Activated CD4-positive, alpha-beta T cell treated with anti-CD3 and anti-CD28 coated beads for 36 hours (primary cell): ENCODE measurements at regions not wholly inside any gene's neighbourhood (a gene's known extent, or its start where the extent isn't known, plus 50 kb on each side); places are given as distances from the start of the nearest gene placed in this dataset.
A peak's percentile ranks its signal among the peaks of the same experiment; 100 is the strongest.
"Not testable (repeated sequence)": the region's sequence is repeated elsewhere in the genome, so short reads cannot be mapped to it uniquely, and the experiment has no call there.

Source experiments
- ATAC-seq: fragments of 200-7000 bp; cut with Tn5 transposase; one replicate; pipeline ENCODE4 v1.10.0; 2021; ENCODE audit warnings: mild to moderate bottlenecking, moderate library complexity
- CTCF ChIA-PET: fragments of 350-600 bp; sonication (Branson Sonifier 250); formaldehyde crosslinking; loops from one replicate; lab custom pipeline; 2021; ENCODE audit warnings: antibody characterized with exemption; lab: Charles Lee
- POLR2A ChIA-PET: fragments of 350-600 bp; sonication (Branson Sonifier 250); formaldehyde crosslinking; loops from one replicate; lab custom pipeline; 2021; ENCODE audit warnings: antibody characterized with exemption, inconsistent platforms; lab: Charles Lee
- DNase-seq: peaks from one replicate; pipeline ENCODE4 v3.0.0-alpha.2; 2020
- H3K27ac Mint-ChIP-seq: one replicate; pipeline ENCODE4 v1.8.0; 2021; ENCODE audit warnings: mixed read lengths
- H3K27me3 Mint-ChIP-seq: one replicate; pipeline ENCODE4 v1.8.0; 2021; ENCODE audit warnings: mixed read lengths
- H3K36me3 Mint-ChIP-seq: one replicate; pipeline ENCODE4 v1.8.0; 2021; ENCODE audit warnings: low read depth, mixed read lengths
- H3K4me1 Mint-ChIP-seq: one replicate; pipeline ENCODE4 v1.8.0; 2021; ENCODE audit warnings: mixed read lengths
- H3K4me3 Mint-ChIP-seq: one replicate; pipeline ENCODE4 v1.8.0; 2021; ENCODE audit warnings: mild to moderate bottlenecking, moderate library complexity, mixed read lengths
- H3K9me3 Mint-ChIP-seq: one replicate; pipeline ENCODE4 v1.8.0; 2021; ENCODE audit warnings: low read depth, mixed read lengths
- intact Hi-C, 2 experiments: fragments of 100-400 bp; cut with DNase I in 1 of 2; cut with micrococcal nuclease in 1 of 2; formaldehyde crosslinking; loops; one replicate each; pipeline versions ENCODE4 v1.14.2 to v1.15.1; 2022 to 2024; cut with DNase I, micrococcal nuclease

- intact Hi-C loops = no loop called here
- DNase-seq (peak; percentile 6), ATAC-seq (no peak)
- CTCF ChIA-PET = no interaction called here
- Mint-ChIP-seq H3K4me1 (peaks cover 6% of the 10 kb centered on the region), H3K36me3 (no peaks in the 10 kb centered on the region), H3K4me3 (no peak overlapping the region), H3K27me3 (peaks cover 22% of the 10 kb centered on the region), H3K27ac (no peak overlapping the region), H3K9me3 (no peaks in the 10 kb centered on the region)
- POLR2A ChIA-PET = no interaction called here
These were observed 77.2 kb upstream of the PABPC3 start for GRCh38 chr13:25018729-25019115.

GRCh38 chr13:25019741-25020140, 76.2 kb upstream of the PABPC3 start:
- H3K27ac Mint-ChIP-seq, H3K4me1 Mint-ChIP-seq, ATAC-seq, DNase-seq, CTCF ChIA-PET, intact Hi-C loops, POLR2A ChIA-PET, H3K4me3 Mint-ChIP-seq, H3K36me3 Mint-ChIP-seq, H3K9me3 Mint-ChIP-seq: not testable (repeated sequence)
- H3K27me3 Mint-ChIP-seq = peaks cover 22% of the 10 kb centered on the region

GRCh38 chr13:25024175-25024574, 71.8 kb upstream of the PABPC3 start:
- DNase-seq = no peak
- POLR2A ChIA-PET = no interaction called here
- CTCF ChIA-PET = interaction anchor here (1.1 kb wide), 1 partner anchor 67 kb away, joined by 4 read pairs; no protein-coding TSS in a partner anchor
- ATAC-seq = no peak
- Mint-ChIP-seq H3K27ac (no peak overlapping the region), H3K36me3 (no peaks in the 10 kb centered on the region), H3K27me3 (peaks cover 22% of the 10 kb centered on the region), H3K9me3 (no peaks in the 10 kb centered on the region), H3K4me3 (no peak overlapping the region), H3K4me1 (no peaks in the 10 kb centered on the region)
- intact Hi-C loops = no loop called here

GRCh38 chr13:25032160-25032559, 63.8 kb upstream of the PABPC3 start:
- intact Hi-C loops = no loop called here
- Mint-ChIP-seq H3K4me3 (no peak overlapping the region), H3K9me3 (no peaks in the 10 kb centered on the region), H3K27me3 (peaks cover 27% of the 10 kb centered on the region), H3K4me1 (peaks cover 2% of the 10 kb centered on the region), H3K27ac (no peak overlapping the region), H3K36me3 (no peaks in the 10 kb centered on the region)
- ATAC-seq (no peak), DNase-seq (no peak)
- POLR2A ChIA-PET = no interaction called here
- CTCF ChIA-PET = interaction anchor here (1.1 to 3.4 kb wide), 2 partner anchors 27 to 37 kb away, joined by 4 to 13 read pairs; no protein-coding TSS in a partner anchor

GRCh38 chr13:25034173-25034572, 61.8 kb upstream of the PABPC3 start:
- Mint-ChIP-seq H3K36me3 (no peaks in the 10 kb centered on the region), H3K9me3 (no peaks in the 10 kb centered on the region), H3K4me3 (no peak overlapping the region), H3K27me3 (peaks cover 32% of the 10 kb centered on the region), H3K4me1 (peaks cover 2% of the 10 kb centered on the region), H3K27ac (no peak overlapping the region)
- POLR2A ChIA-PET = no interaction called here
- CTCF ChIA-PET = interaction anchor here (1.6 kb wide), 1 partner anchor 21 kb away, joined by 4 read pairs; no protein-coding TSS in a partner anchor
- DNase-seq (no peak), ATAC-seq (no peak)
- intact Hi-C loops = no loop called here

GRCh38 chr13:25037057-25037813, 58.7 kb upstream of the PABPC3 start:
- Mint-ChIP-seq H3K27me3 (peaks cover 33% of the 10 kb centered on the region), H3K4me3 (no peak overlapping the region), H3K4me1 (peaks cover 2% of the 10 kb centered on the region), H3K36me3 (no peaks in the 10 kb centered on the region), H3K27ac (no peak overlapping the region), H3K9me3 (no peaks in the 10 kb centered on the region)
- DNase-seq = peak; percentile 69
- ChIA-PET POLR2A (no interaction called here), CTCF (interaction anchor here (0.6 to 1.4 kb wide), 13 partner anchors 9 to 784 kb away, joined by 3 to 12 read pairs (median 4); no protein-coding TSS in a partner anchor)
- intact Hi-C loops = loop anchor here (1.0 to 2.0 kb wide), 3 partner anchors 32 to 42 kb away; no protein-coding TSS in a partner anchor
- ATAC-seq = peak; percentile 60

GRCh38 chr13:25042151-25042865, 53.6 kb upstream of the PABPC3 start:
- Mint-ChIP-seq H3K4me3 (no peak overlapping the region), H3K27me3 (peaks cover 39% of the 10 kb centered on the region), H3K27ac (no peak overlapping the region), H3K36me3 (no peaks in the 10 kb centered on the region), H3K4me1 (peaks cover 2% of the 10 kb centered on the region), H3K9me3 (no peaks in the 10 kb centered on the region)
- ATAC-seq = no peak
- ChIA-PET POLR2A (no interaction called here), CTCF (no interaction called here)
- DNase-seq = no peak
- intact Hi-C loops = no loop called here

GRCh38 chr13:25044071-25044470, 51.9 kb upstream of the PABPC3 start:
- Mint-ChIP-seq H3K4me1 (peaks cover 4% of the 10 kb centered on the region), H3K27ac (no peak overlapping the region), H3K9me3 (no peaks in the 10 kb centered on the region), H3K27me3 (peaks cover 48% of the 10 kb centered on the region), H3K36me3 (no peaks in the 10 kb centered on the region), H3K4me3 (no peak overlapping the region)
- no peak for ATAC-seq
- DNase-seq = no peak
- ChIA-PET CTCF (no interaction called here), POLR2A (no interaction called here)
- intact Hi-C loops = no loop called here
